ENCODE measurements at regions not wholly inside any gene's neighbourhood (a gene's known extent, or its start where the extent isn't known, plus 50 kb on each side); places are given as distances from the start of the nearest gene placed in this dataset.

GRCh38 chr10:4262449-4262848 lies 477.4 kb upstream of the KLF6 start:
- Histone ChIP-seq H2AK5ac (ENCODE audit: insufficient read length, low read length) (no peak overlapping the region), H2BK15ac (ENCODE audit: low read depth, low read length) (no peak overlapping the region), H3K23me2 (ENCODE audit: insufficient read length, low read depth, low read length, poor library complexity, severe bottlenecking) (no peaks in the 10 kb centered on the region), H2BK120ac (ENCODE audit: low read depth, low read length, poor library complexity, severe bottlenecking) (no peak overlapping the region), H3K79me1 (ENCODE audit: insufficient read depth, low read depth, low read length, poor library complexity, severe bottlenecking) (no peaks in the 10 kb centered on the region), H3K56ac (ENCODE audit: insufficient read length, low read depth, low read length) (no peak overlapping the region), H3K14ac (ENCODE audit: insufficient read depth, low read length) (no peak overlapping the region), H3K79me2 (ENCODE audit: insufficient read depth, low read length) (no peaks in the 10 kb centered on the region), H2BK12ac (ENCODE audit: insufficient read length, low read depth, low read length) (no peak overlapping the region), H3K4me1 (ENCODE audit: insufficient read depth, low read length) (no peaks in the 10 kb centered on the region), H3T11ph (ENCODE audit: low read length) (no peak overlapping the region), H3K4ac (ENCODE audit: low read depth, low read length) (no peak overlapping the region), H3K4me2 (ENCODE audit: insufficient read depth, insufficient read length, low read length) (no peak overlapping the region), H3K27me3 (ENCODE audit: insufficient read depth, low read length) (no peaks in the 10 kb centered on the region), H3K23ac (ENCODE audit: insufficient read length, low read depth, low read length) (no peak overlapping the region), H3K18ac (ENCODE audit: insufficient read length, low read depth, low read length) (no peak overlapping the region), H3K27ac (ENCODE audit: insufficient read length, low read depth, low read length) (no peak overlapping the region), H2BK20ac (ENCODE audit: low read depth, low read length, poor library complexity, severe bottlenecking) (no peak overlapping the region), H4K91ac (ENCODE audit: insufficient read length, low read depth, low read length) (no peak overlapping the region), H3K9me3 (ENCODE audit: control insufficient read depth, low read depth, low read length) (no peaks in the 10 kb centered on the region), H4K8ac (replicated peaks; ENCODE audit: insufficient read length, low read depth, low read length) (no peak overlapping the region), H2AFZ (ENCODE audit: low read length) (no peak overlapping the region), H4K20me1 (ENCODE audit: control insufficient read depth, insufficient read depth, insufficient read length) (no peaks in the 10 kb centered on the region), H3K9ac (ENCODE audit: extremely low read depth, insufficient read length, low read length) (no peak overlapping the region), H2BK5ac (ENCODE audit: insufficient read length, low read length) (no peak overlapping the region), H4K5ac (ENCODE audit: insufficient read length, low read depth, low read length) (no peak overlapping the region)
- H3K27ac Mint-ChIP-seq, result no peak overlapping the region
- H3K27me3 Mint-ChIP-seq (ENCODE audit: low read depth), result no peaks in the 10 kb centered on the region
- WGBS (ENCODE audit: extremely low coverage, insufficient read length, low lambda C conversion rate), result no CpG with 5 or more reads among the region's 4 CpGs
- no peaks in the 10 kb centered on the region for H3K9me3 Mint-ChIP-seq
- H3K4me3 Mint-ChIP-seq, result no peak overlapping the region
- no peak for DNase-seq
- H3K36me3 Mint-ChIP-seq (ENCODE audit: insufficient read depth in 1 of 3, low read depth in 3 of 3), result peaks cover 0 to 3% (median 0%) of the 10 kb centered on the region in 3 experiments; a peak in 2 of 7 replicates
- no peaks in the 10 kb centered on the region for H3K4me1 Mint-ChIP-seq
- no peak for TF ChIP-seq CTCF (conservative IDR thresholded peaks at IDR 0.05)
